Aorta (tissue), 5 donors: ENCODE measurements at regions not wholly inside any gene's neighbourhood (a gene's known extent, or its start where the extent isn't known, plus 50 kb on each side); places are given as distances from the start of the nearest gene placed in this dataset.

Source experiments
- ATAC-seq: fragments of 200-7000 bp; cut with Tn5 transposase; one replicate; pipeline ENCODE4 v1.9.1; 2022; ENCODE audit warnings: moderate library complexity; ENCODE audit not compliant: low FRiP score
- DNase-seq, 2 donors: peaks; one replicate each; pipeline ENCODE4 v3.0.0-alpha.2; 2020
- H3K27ac ChIP-seq, 2 donors: one replicate each; pipeline ENCODE4 v1.5.1; 2013; ENCODE audit warnings: low read length in 2 of 2, mild to moderate bottlenecking in 2 of 2, moderate library complexity in 2 of 2, control low read depth in 1 of 2, inconsistent platforms in 1 of 2, low read depth in 1 of 2
- H3K27me3 ChIP-seq, 2 donors: one replicate each; pipeline ENCODE4 v1.6.1; 2013; ENCODE audit warnings: control low read depth in 1 of 2, low read length in 1 of 2, mild to moderate bottlenecking in 1 of 2, moderate library complexity in 1 of 2; ENCODE audit not compliant: insufficient read depth in 2 of 2, control insufficient read depth in 1 of 2
- H3K36me3 ChIP-seq, 2 donors: one replicate each; pipeline ENCODE4 v1.6.1; 2013; ENCODE audit warnings: control low read depth in 1 of 2, low read length in 1 of 2, mild to moderate bottlenecking in 1 of 2; ENCODE audit not compliant: insufficient read depth in 2 of 2, control insufficient read depth in 1 of 2
- H3K4me1 ChIP-seq, 2 donors: one replicate each; pipeline ENCODE4 v1.6.1; 2013; ENCODE audit warnings: low read length in 2 of 2, control low read depth in 1 of 2, mild to moderate bottlenecking in 1 of 2, moderate library complexity in 1 of 2; ENCODE audit not compliant: insufficient read depth in 2 of 2, control insufficient read depth in 1 of 2
- H3K4me3 ChIP-seq, 2 donors: one replicate each; pipeline ENCODE4 v1.5.1; 2013; ENCODE audit warnings: low read length in 2 of 2, control low read depth in 1 of 2, mild to moderate bottlenecking in 1 of 2
- H3K9me3 ChIP-seq: one replicate; pipeline ENCODE4 v1.6.1; 2013; ENCODE audit warnings: mild to moderate bottlenecking, low read length; ENCODE audit not compliant: control insufficient read depth
- WGBS, 2 donors: extraction: QIAGEN DNeasy Blood & Tissue Kit; methylation state at CpG; one replicate each; pipeline ENCODE4 v1.1.7; 2013; 5-methylcytosine and 5-hydroxymethylcytosine counted together
- intact Hi-C, 2 donors: fragments of 100-400 bp; cut with DNase I; formaldehyde crosslinking; loops; one replicate each; pipeline versions ENCODE4 v1.14.2 to v1.15.0; 2022
- donor health status: healthy with polysubstance abuse.
- donor health status: Bipolar disorder and iron deficiency.
- donor health status: DM: no; HTN: no; CAD: no.
- donor health status: DM: no; HTN: no; CAD: no.
- donor health status: DM: yes; HTN: yes; CAD: no.

DNA sequence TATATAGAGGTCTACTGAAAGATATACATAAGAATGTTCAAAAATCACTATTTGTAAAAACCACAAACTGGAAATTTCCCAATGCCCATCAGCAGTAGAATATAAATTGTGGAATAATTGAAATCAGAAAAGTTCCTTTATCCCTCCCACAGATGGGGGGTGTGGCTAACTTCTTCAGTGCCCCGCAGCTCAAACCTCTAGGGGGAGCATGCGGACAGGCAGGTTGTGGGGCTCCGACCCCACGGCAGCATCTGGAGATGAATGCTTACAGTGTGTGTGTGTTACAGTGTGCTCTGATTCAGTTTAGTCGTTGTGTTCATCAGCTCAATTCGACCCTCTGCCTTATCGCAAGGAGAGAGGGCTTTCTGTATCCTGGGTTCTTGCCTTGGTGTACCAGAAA is 262.1 kb upstream of the LRRC7 start:
- no peak for DNase-seq
- Histone ChIP-seq H3K4me1 (no peaks in the 10 kb centered on the region), H3K27ac (no peak overlapping the region), H3K9me3 (peaks cover 3% of the 10 kb centered on the region), H3K36me3 (no peaks in the 10 kb centered on the region), H3K4me3 (no peak overlapping the region), H3K27me3 (no peaks in the 10 kb centered on the region)
- 65 to 68% methylated on average over 7 of the region's 7 CpGs for WGBS, 2 donors
- ATAC-seq: no peak
- intact Hi-C loops: no loop called here

DNA sequence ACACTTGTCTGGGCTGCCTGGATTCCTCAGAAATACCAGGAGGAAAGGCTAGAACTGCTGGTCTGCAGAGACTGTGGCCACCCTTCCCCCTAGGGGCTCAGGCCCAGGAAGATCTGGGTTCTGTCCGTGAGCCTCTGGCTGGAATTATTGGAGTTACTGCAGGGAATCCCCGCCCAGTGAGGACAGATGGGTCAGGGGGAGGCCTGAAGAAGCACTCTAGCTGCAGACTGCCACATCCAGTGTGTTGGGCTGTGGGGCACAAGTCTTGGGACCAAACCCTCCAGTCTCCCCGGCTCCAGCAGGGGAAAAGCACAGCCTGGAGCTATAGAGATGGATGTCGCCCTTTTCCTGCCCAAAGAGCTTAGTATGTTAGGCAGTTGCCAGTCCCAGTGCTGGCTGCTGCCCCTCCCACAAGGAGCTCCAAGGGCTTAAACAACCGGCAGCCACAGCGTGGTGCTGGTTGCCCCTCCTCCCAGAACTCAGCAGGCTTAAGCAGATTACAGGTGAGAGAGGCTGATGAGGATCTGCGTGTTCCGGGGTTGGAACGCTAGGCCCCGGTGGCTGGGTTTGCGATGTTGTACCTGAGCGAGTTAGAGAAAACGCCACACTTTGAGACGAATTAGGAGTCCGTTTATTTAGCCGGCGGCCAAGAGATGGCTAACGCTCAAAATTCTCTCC is 255.5 kb upstream of the LRRC7 start:
- intact Hi-C loops: no loop called here
- H3K4me1 ChIP-seq: no peaks in the 10 kb centered on the region
- 45 to 53% methylated on average over 18 of the region's 18 CpGs for WGBS, 2 donors

DNA sequence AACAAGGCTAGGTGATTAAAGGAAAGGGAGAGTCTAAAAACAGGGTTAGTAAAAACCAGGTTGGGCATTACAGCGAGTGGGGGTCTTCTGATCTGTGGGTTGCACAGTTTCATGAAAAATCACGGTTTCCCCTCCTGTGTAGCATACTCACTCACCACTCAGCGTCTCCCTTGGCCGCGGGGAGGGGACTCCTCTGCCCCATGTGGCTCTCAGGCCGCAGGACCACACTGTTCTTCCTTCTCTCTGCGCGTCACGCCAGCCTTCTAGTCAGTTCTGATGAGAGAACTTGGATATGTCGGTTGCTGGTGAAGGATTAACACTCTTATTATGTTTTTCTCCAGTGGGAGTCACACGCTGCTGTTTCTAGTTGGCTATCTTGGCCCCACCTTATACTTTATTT is 254.6 kb upstream of the LRRC7 start:
- peaks cover 2% of the 10 kb centered on the region for H3K9me3 ChIP-seq
- no peak for DNase-seq
- no peaks in the 10 kb centered on the region for H3K4me1 ChIP-seq
- no peaks in the 10 kb centered on the region for H3K36me3 ChIP-seq
- 90 to 91% methylated on average over 11 of the region's 11 CpGs for WGBS, 2 donors
- ATAC-seq: no peak
- no peak overlapping the region for H3K27ac ChIP-seq
- intact Hi-C loops: no loop called here
- no peak overlapping the region for H3K4me3 ChIP-seq
- H3K27me3 ChIP-seq: no peaks in the 10 kb centered on the region

More for the DNA sequence above, 255.5 kb upstream of the LRRC7 start:
- Histone ChIP-seq H3K4me3 (no peak overlapping the region), H3K9me3 (peaks cover 2% of the 10 kb centered on the region), H3K27ac (no peak overlapping the region), H3K36me3 (no peaks in the 10 kb centered on the region), H3K27me3 (no peaks in the 10 kb centered on the region)
- no peak for ATAC-seq
- DNase-seq: no peak

DNA sequence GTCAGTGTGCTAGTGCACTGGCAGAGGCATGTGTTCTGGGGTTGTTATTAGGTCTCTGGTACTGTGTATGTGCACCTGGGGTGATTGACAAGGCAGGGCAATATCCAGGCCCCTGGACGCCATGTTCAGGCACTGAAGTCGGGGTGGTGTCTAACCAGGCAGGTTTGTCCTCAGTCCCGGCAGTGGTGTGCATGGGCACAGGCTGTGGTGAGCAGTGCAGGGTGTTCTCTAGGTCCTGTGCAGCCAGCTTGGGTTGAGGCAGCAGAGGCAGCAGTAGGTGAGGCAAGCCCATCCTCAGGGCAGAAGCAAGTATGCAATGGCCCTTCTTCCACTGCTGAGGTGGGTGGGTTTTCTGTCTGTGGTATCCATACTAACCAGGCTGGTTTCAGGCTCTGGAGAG is 252.3 kb upstream of the LRRC7 start:
- no peaks in the 10 kb centered on the region for H3K36me3 ChIP-seq
- no peak for ATAC-seq

DNA sequence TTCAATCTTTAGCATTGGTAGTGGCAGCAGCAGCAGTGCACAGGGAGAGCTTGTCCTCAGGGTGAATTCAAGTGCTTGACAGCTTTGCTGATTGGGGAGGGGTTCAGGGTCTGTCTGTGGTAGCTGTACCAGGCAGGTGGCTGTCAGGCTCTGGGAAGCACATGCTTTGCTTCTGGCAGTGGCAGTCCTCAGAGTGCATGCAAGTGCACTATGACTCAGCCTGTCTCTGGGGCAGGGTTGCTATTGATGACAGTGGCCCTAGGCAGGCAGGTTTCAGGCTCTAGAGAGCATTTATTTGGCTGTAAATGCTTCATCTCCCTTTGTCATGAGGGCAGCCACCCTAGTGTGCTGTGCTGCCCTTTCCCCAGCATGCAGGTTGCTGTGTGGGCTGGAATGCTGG is 251.9 kb upstream of the LRRC7 start:
- peaks cover 2% of the 10 kb centered on the region for H3K9me3 ChIP-seq
- no peaks in the 10 kb centered on the region for H3K27me3 ChIP-seq
- H3K4me3 ChIP-seq: no peak overlapping the region
- no peak for DNase-seq
- no peak overlapping the region for H3K27ac ChIP-seq
- intact Hi-C loops: no loop called here
- H3K4me1 ChIP-seq: no peaks in the 10 kb centered on the region
- no peak for ATAC-seq
- H3K36me3 ChIP-seq: no peaks in the 10 kb centered on the region

More for the DNA sequence above, 252.3 kb upstream of the LRRC7 start:
- no peak for DNase-seq
- H3K9me3 ChIP-seq: peaks cover 2% of the 10 kb centered on the region
- H3K27ac ChIP-seq: no peak overlapping the region
- H3K4me3 ChIP-seq: no peak overlapping the region
- H3K4me1 ChIP-seq: no peaks in the 10 kb centered on the region
- H3K27me3 ChIP-seq: no peaks in the 10 kb centered on the region
- WGBS, 2 donors: 93 to 97% methylated on average over 3 of the region's 3 CpGs
- intact Hi-C loops: no loop called here

DNA sequence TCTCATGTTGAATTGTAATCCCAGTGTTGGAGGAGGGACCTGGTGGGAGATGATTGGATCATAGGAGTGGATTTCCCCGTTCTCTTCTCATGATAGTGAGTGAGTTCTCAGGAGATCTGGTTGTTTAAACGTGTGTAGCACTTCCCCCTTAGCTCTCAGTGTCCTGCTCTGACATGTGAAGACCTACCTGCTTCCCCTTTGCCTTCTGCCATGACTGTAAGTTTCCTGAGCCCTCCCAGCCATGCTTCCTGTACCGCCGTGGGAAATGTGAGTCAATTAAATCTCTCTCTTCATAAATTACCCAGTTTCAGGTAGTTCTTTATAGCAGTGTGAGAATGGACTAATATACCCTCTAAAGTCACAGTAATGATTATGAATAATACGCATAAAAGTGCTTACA is 248.4 kb upstream of the LRRC7 start:
- ATAC-seq (no peak), DNase-seq (no peak)
- Histone ChIP-seq H3K9me3 (no peaks in the 10 kb centered on the region), H3K27me3 (no peaks in the 10 kb centered on the region), H3K27ac (no peak overlapping the region), H3K4me1 (no peaks in the 10 kb centered on the region), H3K36me3 (no peaks in the 10 kb centered on the region), H3K4me3 (no peak overlapping the region)
- intact Hi-C loops: no loop called here
- WGBS, 2 donors: 72 to 77% methylated on average over 5 of the region's 5 CpGs

DNA sequence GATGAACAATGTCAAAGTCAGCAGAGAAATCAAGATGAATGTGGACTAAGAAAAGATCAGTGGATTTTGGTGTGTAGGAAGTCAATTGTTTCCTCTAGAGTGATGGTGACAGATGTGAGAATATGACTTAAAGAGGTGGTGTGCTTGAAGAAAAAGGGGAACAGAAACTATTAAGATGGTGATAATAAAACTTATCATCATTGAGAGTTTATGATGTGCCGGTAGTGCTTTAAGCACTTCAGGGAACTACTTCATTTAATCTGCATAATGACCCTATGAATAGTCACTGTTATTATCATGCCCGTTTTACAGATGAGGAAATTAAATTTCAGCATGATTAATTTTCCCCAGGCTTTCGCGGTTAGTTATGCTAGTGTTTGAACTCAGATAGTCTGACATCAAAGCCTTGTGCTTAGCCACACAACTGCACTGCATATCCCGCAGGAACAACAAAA is 246.9 kb upstream of the LRRC7 start:
- ATAC-seq (no peak), DNase-seq (no peak)
- intact Hi-C loops: no loop called here
- Histone ChIP-seq H3K9me3 (no peaks in the 10 kb centered on the region), H3K4me1 (no peaks in the 10 kb centered on the region), H3K4me3 (no peak overlapping the region), H3K36me3 (no peaks in the 10 kb centered on the region), H3K27ac (no peak overlapping the region), H3K27me3 (no peaks in the 10 kb centered on the region)
- 63 to 72% methylated on average over 5 of the region's 5 CpGs for WGBS, 2 donors

DNA sequence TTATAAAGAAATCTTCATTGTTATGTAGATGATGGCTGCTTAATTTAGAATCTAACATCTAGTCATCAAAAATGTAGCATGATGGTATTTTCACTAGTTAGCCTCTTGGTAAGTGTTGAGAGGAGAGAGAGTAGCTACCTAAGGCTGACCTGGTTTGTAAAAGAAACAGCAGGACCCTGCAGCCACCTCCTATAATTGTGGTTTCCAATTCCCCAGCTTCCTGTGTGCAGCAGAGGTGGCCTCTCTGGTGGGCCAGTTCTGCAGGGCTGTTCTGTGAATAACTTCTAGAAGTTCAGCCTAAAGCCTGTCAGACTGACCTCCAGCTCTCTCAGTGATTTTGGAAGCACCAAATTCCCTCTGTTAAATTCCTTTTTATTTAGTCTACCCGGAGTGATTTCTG is 246.4 kb upstream of the LRRC7 start:
- Histone ChIP-seq H3K27me3 (no peaks in the 10 kb centered on the region), H3K4me1 (no peaks in the 10 kb centered on the region), H3K9me3 (no peaks in the 10 kb centered on the region), H3K36me3 (no peaks in the 10 kb centered on the region), H3K4me3 (no peak overlapping the region), H3K27ac (no peak overlapping the region)
- DNase-seq: no peak
- intact Hi-C loops: no loop called here
- ATAC-seq: no peak
- 21 to 35% methylated on average over 1 of the region's 1 CpG for WGBS, 2 donors

DNA sequence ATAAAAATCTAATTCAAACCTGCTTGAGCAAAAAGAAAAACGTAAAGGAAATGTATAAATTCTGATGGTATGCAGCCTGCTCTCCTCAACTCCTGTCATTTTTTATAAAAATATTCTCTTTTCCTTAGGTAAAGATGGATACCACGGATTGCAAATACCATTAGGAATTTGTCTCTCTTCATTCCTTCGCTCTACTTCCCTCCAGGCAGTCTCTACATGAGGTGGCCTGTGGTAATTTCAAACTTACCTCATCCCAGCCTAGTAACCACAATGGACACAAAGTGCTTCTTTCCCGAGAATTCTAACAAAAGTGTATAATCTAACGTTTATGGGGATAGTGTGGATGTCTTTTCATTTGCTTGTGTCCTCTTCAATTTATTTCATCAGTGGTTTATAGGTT is 239.5 kb upstream of the LRRC7 start:
- intact Hi-C loops: no loop called here
- H3K27me3 ChIP-seq: no peaks in the 10 kb centered on the region
- H3K27ac ChIP-seq: no peak overlapping the region
- no peak for ATAC-seq
- H3K9me3 ChIP-seq: no peaks in the 10 kb centered on the region
- 76 to 77% methylated on average over 5 of the region's 5 CpGs for WGBS, 2 donors
- no peaks in the 10 kb centered on the region for H3K36me3 ChIP-seq
- H3K4me3 ChIP-seq: no peak overlapping the region
- DNase-seq: no peak
- H3K4me1 ChIP-seq: no peaks in the 10 kb centered on the region
